ENCODE measurements at regions not wholly inside any gene's neighbourhood (a gene's known extent, or its start where the extent isn't known, plus 50 kb on each side); places are given as distances from the start of the nearest gene placed in this dataset.

GRCh38 chr2:146031158-146031557 lies 1511.2 kb upstream of the ZEB2 start:
- TF ChIP-seq CTCF (IDR thresholded peaks at IDR 0.05), result no peak
- intact Hi-C loops (cut with DNase I, micrococcal nuclease), result no loop called here
- Histone ChIP-seq H3K4me1 (ENCODE audit: insufficient read depth, low read length) (no peaks in the 10 kb centered on the region), H3K36me3 (ENCODE audit: insufficient read depth, low read length) (no peaks in the 10 kb centered on the region), H3K27me3 (ENCODE audit: control insufficient read depth in 1 of 2, insufficient read depth in 2 of 2, low read length in 2 of 2) (no peaks in the 10 kb centered on the region), H3K27ac (ENCODE audit: low read depth in 1 of 2, low read length in 2 of 2) (no peak overlapping the region), H3K9me3 (ENCODE audit: control insufficient read depth in 1 of 2, insufficient read depth in 1 of 2, low read length in 2 of 2) (peaks cover 0 to 5% of the 10 kb centered on the region in 2 experiments), H3K4me3 (ENCODE audit: low read length) (no peak overlapping the region)
- POLR2A ChIA-PET, result no interaction called here
- ATAC-seq (ENCODE audit: poor library complexity) (no peak), DNase-seq (no peak)
- Mint-ChIP-seq H3K4me3 (no peak overlapping the region), H3K4me1 (ENCODE audit: low read depth) (no peaks in the 10 kb centered on the region), H3K9me3 (peaks cover 2% of the 10 kb centered on the region), H3K36me3 (ENCODE audit: low read depth) (no peaks in the 10 kb centered on the region), H3K27ac (no peak overlapping the region), H3K27me3 (no peaks in the 10 kb centered on the region)
- CTCF ChIA-PET, result no interaction called here

GRCh38 chr2:146027156-146027555 lies 1507.2 kb upstream of the ZEB2 start:
- H3K4me1 Mint-ChIP-seq (ENCODE audit: low read depth), result no peaks in the 10 kb centered on the region
- H3K9me3 ChIP-seq (ENCODE audit: control insufficient read depth in 1 of 2, insufficient read depth in 1 of 2, low read length in 2 of 2), result peaks cover 0 to 5% of the 10 kb centered on the region in 2 experiments
- no peaks in the 10 kb centered on the region for H3K36me3 ChIP-seq (ENCODE audit: insufficient read depth, low read length)
- no peaks in the 10 kb centered on the region for H3K36me3 Mint-ChIP-seq (ENCODE audit: low read depth)
- no peak overlapping the region for H3K27ac Mint-ChIP-seq
- H3K4me1 ChIP-seq (ENCODE audit: insufficient read depth, low read length), result no peaks in the 10 kb centered on the region
- no peaks in the 10 kb centered on the region for H3K27me3 Mint-ChIP-seq
- POLR2A ChIA-PET, result no interaction called here
- TF ChIP-seq CTCF (IDR thresholded peaks at IDR 0.05), result no peak
- H3K4me3 Mint-ChIP-seq, result no peak overlapping the region
- no peak overlapping the region for H3K4me3 ChIP-seq (ENCODE audit: low read length)
- intact Hi-C loops (cut with DNase I, micrococcal nuclease), result no loop called here
- CTCF ChIA-PET, result no interaction called here
- ATAC-seq (ENCODE audit: poor library complexity) (no peak), DNase-seq (no peak)
- H3K27ac ChIP-seq (ENCODE audit: low read depth in 1 of 2, low read length in 2 of 2), result no peak overlapping the region
- H3K9me3 Mint-ChIP-seq, result peaks cover 2% of the 10 kb centered on the region
- H3K27me3 ChIP-seq (ENCODE audit: control insufficient read depth in 1 of 2, insufficient read depth in 2 of 2, low read length in 2 of 2), result no peaks in the 10 kb centered on the region

GRCh38 chr2:146025519-146025918 lies 1505.6 kb upstream of the ZEB2 start:
- Mint-ChIP-seq H3K27me3 (no peaks in the 10 kb centered on the region), H3K27ac (no peak overlapping the region), H3K9me3 (peaks cover 2% of the 10 kb centered on the region), H3K36me3 (ENCODE audit: low read depth) (no peaks in the 10 kb centered on the region), H3K4me3 (no peak overlapping the region), H3K4me1 (ENCODE audit: low read depth) (no peaks in the 10 kb centered on the region)
- ChIA-PET CTCF (no interaction called here), POLR2A (no interaction called here)
- no peak for DNase-seq
- Histone ChIP-seq H3K4me1 (ENCODE audit: insufficient read depth, low read length) (no peaks in the 10 kb centered on the region), H3K36me3 (ENCODE audit: insufficient read depth, low read length) (no peaks in the 10 kb centered on the region), H3K4me3 (ENCODE audit: low read length) (no peak overlapping the region), H3K9me3 (ENCODE audit: control insufficient read depth in 1 of 2, insufficient read depth in 1 of 2, low read length in 2 of 2) (no peaks in the 10 kb centered on the region), H3K27me3 (ENCODE audit: control insufficient read depth in 1 of 2, insufficient read depth in 2 of 2, low read length in 2 of 2) (no peaks in the 10 kb centered on the region), H3K27ac (ENCODE audit: low read depth in 1 of 2, low read length in 2 of 2) (no peak overlapping the region)
- TF ChIP-seq CTCF (IDR thresholded peaks at IDR 0.05), result no peak
- no peak for ATAC-seq (ENCODE audit: poor library complexity)
- intact Hi-C loops (cut with DNase I, micrococcal nuclease), result no loop called here
